Type B pancreatic cell (in vitro differentiated cells): ENCODE measurements at regions not wholly inside any gene's neighbourhood (a gene's known extent, or its start where the extent isn't known, plus 50 kb on each side); places are given as distances from the start of the nearest gene placed in this dataset.

ENCODE experiments used
- DNase-seq: peaks from one replicate; pipeline ENCODE4 v3.0.0; 2021; ENCODE audit warnings: mixed read lengths; ENCODE audit not compliant: unreplicated experiment; ENCODE audit errors: extremely low spot score
- H3K27ac Mint-ChIP-seq: 2 replicates; pipeline ENCODE4 v1.8.0; 2021; ENCODE audit warnings: mild to moderate bottlenecking, mixed read lengths
- H3K27me3 Mint-ChIP-seq: 2 replicates; pipeline ENCODE4 v1.8.0; 2021; ENCODE audit warnings: mixed read lengths
- H3K36me3 Mint-ChIP-seq: 2 replicates; pipeline ENCODE4 v1.8.0; 2021; ENCODE audit warnings: mixed read lengths
- H3K4me1 Mint-ChIP-seq: one replicate; pipeline ENCODE4 v1.8.0; 2021; ENCODE audit warnings: mixed read lengths; ENCODE audit not compliant: unreplicated experiment
- H3K4me3 Mint-ChIP-seq: 2 replicates; pipeline ENCODE4 v1.8.0; 2021; ENCODE audit warnings: mild to moderate bottlenecking, mixed read lengths
- H3K9me3 Mint-ChIP-seq: 2 replicates; pipeline ENCODE4 v1.8.0; 2021; ENCODE audit warnings: mixed read lengths
- TF ChIP-seq, protein P1 (sequence below): fragments of 200-600 bp; sonication (generic); conservative IDR thresholded peaks from 2 replicates; pipeline ENCODE4 v1.5.0; 2021; ENCODE audit warnings: antibody characterized with exemption, mild to moderate bottlenecking

DNA sequence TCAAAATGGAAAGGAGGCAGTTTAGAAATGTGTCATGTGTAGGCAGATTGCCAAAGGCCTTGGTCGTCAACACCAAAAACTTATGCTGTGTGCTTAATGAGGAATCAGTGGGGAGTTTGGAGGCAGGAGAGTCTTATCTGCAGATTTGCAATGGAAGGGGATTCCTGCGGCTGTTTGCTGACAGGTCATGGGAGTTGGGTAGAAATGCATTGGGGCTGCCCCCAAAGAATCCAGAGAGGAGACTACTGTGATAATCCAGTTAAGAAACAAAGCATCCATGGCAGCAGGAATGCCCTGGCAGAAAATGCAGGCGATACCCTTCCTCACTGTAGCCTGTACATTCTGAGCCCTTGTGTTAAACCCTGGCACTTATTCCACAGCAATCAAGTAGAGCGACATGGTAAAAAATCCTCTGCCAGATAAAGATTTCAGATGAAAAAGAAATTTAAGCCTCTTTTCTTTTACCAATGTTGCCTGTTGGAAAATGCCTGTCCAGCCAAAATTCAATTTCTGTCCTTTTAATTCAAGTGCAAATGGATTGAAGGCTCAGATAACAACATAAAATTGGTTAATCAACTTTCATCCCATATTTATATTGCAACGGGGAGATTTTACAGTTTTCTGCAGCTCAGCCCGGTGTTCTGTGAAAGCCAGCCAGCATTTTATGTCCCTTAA is 491.0 kb upstream of the CDH5 start:
- H3K27me3 Mint-ChIP-seq: peaks cover 10% of the 10 kb centered on the region
- H3K36me3 Mint-ChIP-seq: peaks cover 3% of the 10 kb centered on the region
- peak overlapping the region; percentile 26 for H3K4me3 Mint-ChIP-seq
- no peak for DNase-seq
- peak overlapping the region; percentile 27 for H3K27ac Mint-ChIP-seq
- H3K9me3 Mint-ChIP-seq: peaks cover 11% of the 10 kb centered on the region
- TF ChIP-seq, protein P1, sequence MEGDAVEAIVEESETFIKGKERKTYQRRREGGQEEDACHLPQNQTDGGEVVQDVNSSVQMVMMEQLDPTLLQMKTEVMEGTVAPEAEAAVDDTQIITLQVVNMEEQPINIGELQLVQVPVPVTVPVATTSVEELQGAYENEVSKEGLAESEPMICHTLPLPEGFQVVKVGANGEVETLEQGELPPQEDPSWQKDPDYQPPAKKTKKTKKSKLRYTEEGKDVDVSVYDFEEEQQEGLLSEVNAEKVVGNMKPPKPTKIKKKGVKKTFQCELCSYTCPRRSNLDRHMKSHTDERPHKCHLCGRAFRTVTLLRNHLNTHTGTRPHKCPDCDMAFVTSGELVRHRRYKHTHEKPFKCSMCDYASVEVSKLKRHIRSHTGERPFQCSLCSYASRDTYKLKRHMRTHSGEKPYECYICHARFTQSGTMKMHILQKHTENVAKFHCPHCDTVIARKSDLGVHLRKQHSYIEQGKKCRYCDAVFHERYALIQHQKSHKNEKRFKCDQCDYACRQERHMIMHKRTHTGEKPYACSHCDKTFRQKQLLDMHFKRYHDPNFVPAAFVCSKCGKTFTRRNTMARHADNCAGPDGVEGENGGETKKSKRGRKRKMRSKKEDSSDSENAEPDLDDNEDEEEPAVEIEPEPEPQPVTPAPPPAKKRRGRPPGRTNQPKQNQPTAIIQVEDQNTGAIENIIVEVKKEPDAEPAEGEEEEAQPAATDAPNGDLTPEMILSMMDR: no peak
- H3K4me1 Mint-ChIP-seq: peaks cover 27% of the 10 kb centered on the region

DNA sequence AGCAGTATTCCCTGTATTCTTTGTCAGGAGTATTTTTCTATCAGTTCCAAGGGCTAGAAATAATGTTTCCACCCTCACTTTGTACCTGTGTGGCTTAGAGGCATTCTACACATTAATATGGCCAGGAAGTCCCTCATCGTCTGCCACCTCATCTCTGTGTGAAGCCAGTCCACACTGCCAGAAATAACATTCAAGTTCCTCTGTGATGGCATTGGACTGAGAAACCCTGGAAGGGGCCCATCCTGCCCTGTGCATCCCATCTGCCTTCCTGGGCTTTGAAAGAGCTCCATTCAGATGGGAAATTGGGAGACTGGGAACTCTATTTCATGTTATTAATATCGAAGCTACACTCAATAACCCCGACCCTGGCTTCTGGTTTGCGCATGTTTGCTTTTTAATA is 497.2 kb upstream of the CDH5 start:
- no peak overlapping the region for H3K4me3 Mint-ChIP-seq
- H3K9me3 Mint-ChIP-seq: peaks cover 11% of the 10 kb centered on the region
- H3K36me3 Mint-ChIP-seq: peaks cover 3% of the 10 kb centered on the region
- TF ChIP-seq, protein P1: no peak
- H3K27ac Mint-ChIP-seq: no peak overlapping the region
- H3K4me1 Mint-ChIP-seq: no peaks in the 10 kb centered on the region
- DNase-seq: no peak
- H3K27me3 Mint-ChIP-seq: peaks cover 20% of the 10 kb centered on the region

DNA sequence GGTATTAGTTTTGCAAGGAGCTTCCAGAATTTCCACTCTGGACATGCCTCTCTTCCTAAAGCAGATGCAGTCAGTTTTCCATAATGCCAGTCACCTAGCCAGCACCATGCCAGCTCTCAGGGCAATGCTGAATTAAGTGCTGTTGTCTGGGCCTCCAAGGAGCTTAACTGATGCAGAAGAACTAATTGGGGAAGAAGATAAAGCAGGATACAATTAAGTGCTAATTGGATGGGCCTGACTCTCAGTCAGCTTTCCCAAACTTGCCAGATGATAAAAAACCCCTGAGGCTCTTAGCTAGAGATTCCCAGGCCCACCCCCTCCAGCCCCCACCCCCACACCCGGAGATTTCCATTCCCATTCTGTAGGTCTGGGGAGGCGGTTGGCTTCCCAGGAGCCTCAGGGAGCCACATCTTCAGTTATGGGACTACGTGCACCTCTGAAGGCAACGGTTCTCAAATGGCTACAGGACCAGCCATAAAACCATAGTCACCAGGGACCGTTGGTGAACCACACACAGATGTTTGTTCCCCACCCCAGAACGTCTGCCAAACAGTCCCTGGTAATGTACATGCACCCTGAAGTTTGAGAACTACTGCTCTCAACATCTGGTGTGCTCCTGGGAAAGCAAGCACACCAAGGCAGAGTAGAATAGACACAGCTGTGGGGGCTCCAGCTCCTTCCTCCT is 499.1 kb upstream of the CDH5 start:
- peaks cover under 1% of the 10 kb centered on the region for H3K36me3 Mint-ChIP-seq
- H3K9me3 Mint-ChIP-seq: peaks cover 9% of the 10 kb centered on the region
- H3K27me3 Mint-ChIP-seq: peaks cover 17% of the 10 kb centered on the region
- DNase-seq: no peak
- TF ChIP-seq, protein P1: no peak
- H3K4me1 Mint-ChIP-seq: no peaks in the 10 kb centered on the region
- H3K27ac Mint-ChIP-seq: no peak overlapping the region
- no peak overlapping the region for H3K4me3 Mint-ChIP-seq

DNA sequence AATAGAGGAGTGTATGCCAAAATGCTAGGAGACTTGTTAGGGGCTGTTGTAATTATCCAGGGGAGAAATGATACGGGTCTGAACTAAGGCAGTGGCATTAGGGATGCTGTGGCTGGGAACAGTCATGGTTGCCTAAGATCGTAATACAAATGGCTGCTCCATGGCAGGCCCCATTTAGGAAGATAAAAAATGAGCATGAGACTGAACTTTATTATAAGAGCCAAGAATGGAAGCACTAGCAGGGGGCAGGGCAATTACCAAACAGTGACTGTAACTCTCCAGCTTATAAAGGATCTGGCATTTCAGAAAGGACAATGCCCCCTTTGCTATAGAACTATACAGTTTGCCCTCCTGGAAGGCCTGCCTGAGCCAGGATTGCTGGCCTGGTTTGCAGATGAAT is 503.3 kb upstream of the CDH5 start:
- no peak for DNase-seq
- H3K27ac Mint-ChIP-seq: no peak overlapping the region
- TF ChIP-seq, protein P1: no peak
- H3K36me3 Mint-ChIP-seq: no peaks in the 10 kb centered on the region
- no peak overlapping the region for H3K4me3 Mint-ChIP-seq
- H3K27me3 Mint-ChIP-seq: peaks cover 6% of the 10 kb centered on the region
- H3K4me1 Mint-ChIP-seq: peaks cover 12% of the 10 kb centered on the region
- H3K9me3 Mint-ChIP-seq: peaks cover 10% of the 10 kb centered on the region

DNA sequence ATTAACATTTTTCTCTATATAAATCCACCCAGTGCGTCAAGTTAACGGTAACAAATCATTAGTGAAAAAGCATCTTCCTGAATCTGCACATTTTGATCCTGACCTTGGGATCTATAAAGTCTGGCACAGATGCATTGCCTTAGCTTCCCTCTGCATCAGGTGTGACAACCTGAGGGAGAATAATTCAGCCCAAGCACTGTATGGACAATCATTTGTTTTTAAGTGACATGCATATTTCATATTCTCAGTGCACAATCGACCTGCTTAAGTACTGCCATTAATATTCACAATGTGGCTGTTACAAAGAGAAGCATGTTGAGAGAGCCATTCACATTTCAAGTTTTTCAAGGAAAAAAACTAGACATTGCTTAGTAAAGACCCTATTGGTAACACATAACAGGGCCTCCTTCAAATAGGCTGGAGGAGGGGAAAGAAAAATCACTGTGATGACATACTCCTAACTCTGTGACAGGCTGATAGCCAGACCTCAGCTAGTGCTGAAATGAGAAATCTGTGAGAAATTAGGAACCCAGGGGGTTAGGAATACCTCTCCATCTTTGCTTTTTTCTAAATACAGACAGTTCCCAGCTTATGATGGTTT is 505.3 kb upstream of the CDH5 start:
- TF ChIP-seq, protein P1: no peak
- Mint-ChIP-seq H3K4me3 (no peak overlapping the region), H3K36me3 (no peaks in the 10 kb centered on the region), H3K4me1 (peaks cover 12% of the 10 kb centered on the region), H3K9me3 (peaks cover 10% of the 10 kb centered on the region), H3K27me3 (no peaks in the 10 kb centered on the region), H3K27ac (no peak overlapping the region)
- no peak for DNase-seq
